HCT116 (cell line): ENCODE measurements at regions not wholly inside any gene's neighbourhood (a gene's known extent, or its start where the extent isn't known, plus 50 kb on each side); places are given as distances from the start of the nearest gene placed in this dataset.

Source experiments
- ATAC-seq: fragments of 200-7000 bp; cut with Tn5 transposase; 2 replicates; pipeline ENCODE4 v1.9.1; 2020; ENCODE audit warnings: mild to moderate bottlenecking, moderate library complexity
- BruUV-seq: library from RNA; stranded (reverse); fragments of 400-500 nt; replicated peaks from 2 replicates; lab custom pipeline; 2021; lab: Mats Ljungman, UMichigan
- CTCF ChIA-PET: fragments of 300-600 bp; sonication (Branson Sonifier 250); formaldehyde crosslinking; loops from one replicate; lab custom pipeline; 2021; ENCODE audit warnings: antibody characterized with exemption; lab: Charles Lee
- POLR2A ChIA-PET: fragments of 300-600, 350-600 bp; sonication (Branson Sonifier 250); formaldehyde crosslinking; loops from one replicate; lab custom pipeline; 2021; ENCODE audit warnings: antibody characterized with exemption; lab: Charles Lee
- RAD21 ChIA-PET, 2 experiments: fragments of 300-600 bp; sonication (Branson Sonifier 250); formaldehyde crosslinking; loops; one replicate each; lab custom pipeline; 2023; ENCODE audit warnings: low total read pairs in 2 of 2; ENCODE audit not compliant: uncharacterized antibody in 2 of 2, unreplicated experiment in 2 of 2, low non-redundant PET in 1 of 2; lab: Charles Lee
- DNase-seq: peaks from one replicate; pipeline ENCODE4 v3.0.0-alpha.2; 2010; ENCODE audit warnings: low read depth, low spot score
- H2AFZ ChIP-seq: fragments of 200-600 bp; shearing (Covaris generic), sonication (generic); 2 replicates; pipeline ENCODE4 v1.6.1; 2017; ENCODE audit warnings: low read depth, mixed run types, mixed read lengths, antibody characterized with exemption, low read length; ENCODE audit not compliant: poor library complexity, severe bottlenecking
- H3K27ac ChIP-seq: 2 replicates; pipeline ENCODE4 v1.5.1; 2012; ENCODE audit warnings: low read depth, low read length
- H3K27me3 ChIP-seq: fragments of 200-600 bp; sonication (generic); 2 replicates; pipeline ENCODE4 v1.6.1; 2016; ENCODE audit warnings: mixed run types, low read length, mixed read lengths; ENCODE audit not compliant: insufficient read depth
- H3K36me3 ChIP-seq, 2 experiments: fragments of 200-500 bp in 1 of 2; fragments of 200-600 bp in 1 of 2; sonication (Bioruptor generic) in 1 of 2; sonication (generic) in 1 of 2; 2 replicates each; pipeline versions ENCODE4 v1.5.1 to v1.6.1; 2014 to 2016; ENCODE audit warnings: low read length in 2 of 2, inconsistent platforms in 1 of 2, mixed read lengths in 1 of 2, mixed run types in 1 of 2; ENCODE audit not compliant: insufficient read depth in 2 of 2, control insufficient read depth in 1 of 2
- H3K4me1 ChIP-seq, 2 experiments: fragments of 200-600 bp in 1 of 2; sonication (generic) in 1 of 2; 2 replicates each; pipeline versions ENCODE4 v1.5.1 to v1.6.1; 2012 to 2017; ENCODE audit warnings: low read length in 2 of 2, inconsistent platforms in 1 of 2, mild to moderate bottlenecking in 1 of 2, mixed read lengths in 1 of 2, mixed run types in 1 of 2, moderate library complexity in 1 of 2; ENCODE audit not compliant: insufficient read depth in 2 of 2, control insufficient read depth in 1 of 2
- H3K4me2 ChIP-seq: fragments of 200-600 bp; sonication (generic); 2 replicates; pipeline ENCODE4 v1.6.1; 2017; ENCODE audit warnings: mixed run types, low read length, mixed read lengths
- H3K4me3 ChIP-seq, 2 experiments: fragments of 200-600 bp in 1 of 2; sonication (generic) in 1 of 2; replicated peaks in 1 of 2; 2 replicates each; pipeline ENCODE4 v1.5.1; 2011 to 2016; ENCODE audit warnings: low read length in 2 of 2, control low read depth in 1 of 2, low read depth in 1 of 2, mild to moderate bottlenecking in 1 of 2, mixed read lengths in 1 of 2, mixed run types in 1 of 2
- H3K79me2 ChIP-seq: fragments of 200-600 bp; sonication (generic); 2 replicates; pipeline ENCODE4 v1.6.1; 2017; ENCODE audit warnings: mild to moderate bottlenecking, mixed run types, low read length, moderate library complexity, mixed read lengths; ENCODE audit not compliant: insufficient read depth
- H3K9ac ChIP-seq: fragments of 200-600 bp; sonication (generic); 2 replicates; pipeline ENCODE4 v1.6.1; 2016; ENCODE audit warnings: low read length, mixed read lengths
- H3K9me2 ChIP-seq: fragments of 200-600 bp; sonication (generic), shearing (Covaris generic); 2 replicates; pipeline ENCODE4 v1.6.1; 2017; ENCODE audit warnings: mixed run types, mild to moderate bottlenecking, moderate library complexity; ENCODE audit not compliant: insufficient read depth
- H3K9me3 ChIP-seq, 2 experiments: fragments of 200-500 bp in 1 of 2; fragments of 200-600 bp in 1 of 2; sonication (Bioruptor generic) in 1 of 2; sonication (generic) in 1 of 2; 2 replicates each; pipeline ENCODE4 v1.6.1; 2014 to 2017; ENCODE audit warnings: low read length in 2 of 2, mixed read lengths in 2 of 2, inconsistent platforms in 1 of 2, low read depth in 1 of 2, mild to moderate bottlenecking in 1 of 2, mixed run types in 1 of 2, moderate library complexity in 1 of 2; ENCODE audit not compliant: control insufficient read depth in 1 of 2, insufficient read depth in 1 of 2
- H4K20me1 ChIP-seq: fragments of 200-600 bp; sonication (generic), shearing (Covaris generic); 2 replicates; pipeline ENCODE4 v1.6.1; 2017; ENCODE audit warnings: mixed run types, mild to moderate bottlenecking, moderate library complexity; ENCODE audit not compliant: insufficient read depth
- CBX3 ChIP-seq: IDR thresholded peaks from 2 replicates; pipeline ENCODE4 v1.6.1; 2012; ENCODE audit warnings: low read depth
- CEBPB ChIP-seq: IDR thresholded peaks from 2 replicates; pipeline ENCODE4 v1.6.1; 2012; ENCODE audit warnings: low read depth
- EGR1 ChIP-seq: IDR thresholded peaks from 2 replicates; pipeline ENCODE4 v1.6.1; 2012; ENCODE audit warnings: low read depth
- ELF1 ChIP-seq: IDR thresholded peaks from 2 replicates; pipeline ENCODE4 v1.6.1; 2012; ENCODE audit warnings: low read depth, borderline replicate concordance
- EZH2 ChIP-seq: fragments of 200-600 bp; sonication (generic); IDR thresholded peaks from 2 replicates; pipeline ENCODE4 v1.6.1; 2017; ENCODE audit warnings: antibody characterized with exemption, mixed run types
- EZH2phosphoT487 ChIP-seq: fragments of 200-600 bp; IDR thresholded peaks from 2 replicates; pipeline ENCODE4 v1.6.1; 2018; ENCODE audit warnings: antibody characterized with exemption, borderline replicate concordance
- JUND ChIP-seq: IDR thresholded peaks from 2 replicates; pipeline ENCODE4 v1.6.1; 2012
- POLR2A ChIP-seq: IDR thresholded peaks from 2 replicates; pipeline ENCODE4 v1.7.0; 2011; ENCODE audit warnings: borderline replicate concordance; ENCODE audit not compliant: insufficient read depth, insufficient read length; ENCODE audit errors: extremely low read depth
- POLR2AphosphoS5 ChIP-seq: IDR thresholded peaks from 2 replicates; pipeline ENCODE4 v1.6.1; 2011; ENCODE audit warnings: mild to moderate bottlenecking, low read depth, low read length, moderate library complexity
- RAD21 ChIP-seq: IDR thresholded peaks from 2 replicates; pipeline ENCODE4 v1.6.1; 2012; ENCODE audit warnings: low read depth, mild to moderate bottlenecking
- SIN3A ChIP-seq: IDR thresholded peaks from 2 replicates; pipeline ENCODE4 v1.6.1; 2012; ENCODE audit warnings: low read depth
- SRF ChIP-seq: IDR thresholded peaks from 2 replicates; pipeline ENCODE4 v1.6.1; 2012; ENCODE audit warnings: low read depth
- TCF7L2 ChIP-seq: IDR thresholded peaks from 2 replicates; pipeline ENCODE4 v1.7.0; 2011; ENCODE audit warnings: borderline replicate concordance, inconsistent platforms; ENCODE audit not compliant: insufficient read depth, insufficient read length; ENCODE audit errors: extremely low read depth
- YY1 ChIP-seq: IDR thresholded peaks from 2 replicates; pipeline ENCODE4 v1.6.1; 2011; ENCODE audit warnings: low read length, low read depth, moderate library complexity, mild to moderate bottlenecking; ENCODE audit not compliant: insufficient replicate concordance; ENCODE audit errors: extremely low read depth
- ZFX ChIP-seq: fragments of 450-650 bp; IDR thresholded peaks from 2 replicates; pipeline ENCODE4 v1.6.1; 2017
- ZNF274 ChIP-seq: fragments of 200-500 bp; sonication (Bioruptor generic); IDR thresholded peaks from 2 replicates; pipeline ENCODE4 v1.6.1; 2014; ENCODE audit warnings: mild to moderate bottlenecking, low read depth, low read length, inconsistent platforms
- intact Hi-C: fragments of 100-400 bp; cut with micrococcal nuclease; formaldehyde crosslinking; loops from 2 replicates; pipeline ENCODE4 v1.10.0; 2022
- TF ChIP-seq, protein P1 (sequence below): IDR thresholded peaks from 2 replicates; pipeline ENCODE4 v1.6.1; 2012
- TF ChIP-seq, protein P2 (sequence below): IDR thresholded peaks from 2 replicates; pipeline ENCODE4 v1.6.1; 2011; ENCODE audit warnings: mild to moderate bottlenecking, low read length, moderate library complexity; ENCODE audit not compliant: insufficient replicate concordance; ENCODE audit errors: extremely low read depth
- TF ChIP-seq, protein P3 (sequence below): IDR thresholded peaks from 2 replicates; pipeline ENCODE4 v1.6.1; 2012

DNA sequence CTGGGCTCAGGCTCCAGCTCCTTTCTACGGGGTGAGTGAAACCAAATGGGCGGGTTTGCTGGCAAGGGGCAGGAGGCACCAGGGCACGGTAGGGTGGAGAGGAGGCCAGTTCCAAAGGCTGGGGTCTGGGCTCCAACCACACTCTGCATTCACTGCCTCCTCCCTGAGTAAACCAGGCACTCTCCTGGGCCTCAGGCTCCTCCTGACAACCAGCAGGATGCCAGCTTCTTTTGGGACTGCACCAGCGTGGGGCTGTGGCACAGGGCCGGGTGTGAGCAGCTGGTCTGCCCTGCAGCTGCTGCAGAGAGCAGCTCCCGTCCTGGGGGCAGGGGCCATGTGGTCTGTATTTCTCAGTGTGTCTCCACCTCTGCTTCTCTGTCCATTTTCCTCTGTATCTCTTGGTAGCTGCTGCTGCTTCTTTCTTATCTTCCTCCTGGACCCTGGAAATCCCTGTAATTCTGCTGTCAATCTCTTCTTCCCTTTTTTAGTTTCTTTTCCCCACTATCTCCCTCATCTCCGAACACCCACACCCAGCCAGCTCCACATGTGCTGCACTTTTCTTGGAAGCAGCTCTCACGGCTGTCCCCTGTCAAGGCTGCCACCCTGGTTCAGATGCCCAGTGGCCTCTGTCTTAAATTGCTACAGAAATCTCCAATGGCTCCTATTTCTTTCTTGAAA is 54.9 kb upstream of the TBC1D21 start:
- Histone ChIP-seq H4K20me1 (no peaks in the 10 kb centered on the region), H3K27me3 (peaks cover 36% of the 10 kb centered on the region; the same call in 1 of the 2 replicates)
- RAD21 ChIA-PET, result no interaction called here
- intact Hi-C loops, result no loop called here
- TF ChIP-seq ELF1 (no peak), SRF (no peak), EZH2phosphoT487 (no peak), JUND (no peak), EGR1 (no peak), CBX3 (no peak), EZH2 (no peak), ZFX (no peak), POLR2A (no peak), ZNF274 (no peak), TCF7L2 (no peak), CEBPB (no peak), POLR2AphosphoS5 (no peak), RAD21 (no peak), SIN3A (no peak), YY1 (no peak)
- TF ChIP-seq, protein P1, sequence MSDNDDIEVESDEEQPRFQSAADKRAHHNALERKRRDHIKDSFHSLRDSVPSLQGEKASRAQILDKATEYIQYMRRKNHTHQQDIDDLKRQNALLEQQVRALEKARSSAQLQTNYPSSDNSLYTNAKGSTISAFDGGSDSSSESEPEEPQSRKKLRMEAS, result no peak
- TF ChIP-seq, protein P2, sequence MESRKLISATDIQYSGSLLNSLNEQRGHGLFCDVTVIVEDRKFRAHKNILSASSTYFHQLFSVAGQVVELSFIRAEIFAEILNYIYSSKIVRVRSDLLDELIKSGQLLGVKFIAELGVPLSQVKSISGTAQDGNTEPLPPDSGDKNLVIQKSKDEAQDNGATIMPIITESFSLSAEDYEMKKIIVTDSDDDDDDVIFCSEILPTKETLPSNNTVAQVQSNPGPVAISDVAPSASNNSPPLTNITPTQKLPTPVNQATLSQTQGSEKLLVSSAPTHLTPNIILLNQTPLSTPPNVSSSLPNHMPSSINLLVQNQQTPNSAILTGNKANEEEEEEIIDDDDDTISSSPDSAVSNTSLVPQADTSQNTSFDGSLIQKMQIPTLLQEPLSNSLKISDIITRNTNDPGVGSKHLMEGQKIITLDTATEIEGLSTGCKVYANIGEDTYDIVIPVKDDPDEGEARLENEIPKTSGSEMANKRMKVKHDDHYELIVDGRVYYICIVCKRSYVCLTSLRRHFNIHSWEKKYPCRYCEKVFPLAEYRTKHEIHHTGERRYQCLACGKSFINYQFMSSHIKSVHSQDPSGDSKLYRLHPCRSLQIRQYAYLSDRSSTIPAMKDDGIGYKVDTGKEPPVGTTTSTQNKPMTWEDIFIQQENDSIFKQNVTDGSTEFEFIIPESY, result no peak
- TF ChIP-seq, protein P3, sequence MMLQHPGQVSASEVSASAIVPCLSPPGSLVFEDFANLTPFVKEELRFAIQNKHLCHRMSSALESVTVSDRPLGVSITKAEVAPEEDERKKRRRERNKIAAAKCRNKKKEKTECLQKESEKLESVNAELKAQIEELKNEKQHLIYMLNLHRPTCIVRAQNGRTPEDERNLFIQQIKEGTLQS, result no peak
- TF ChIP-seq, all 23 proteins: peak for 0
- Histone ChIP-seq H2AFZ (no peak overlapping the region), H3K4me1 (no peaks in the 10 kb centered on the region), H3K27ac (no peak overlapping the region), H3K9me3 (no peaks in the 10 kb centered on the region), H3K9me2 (no peaks in the 10 kb centered on the region), H3K4me2 (no peak overlapping the region), H3K4me3 (no peak overlapping the region), H3K79me2 (no peaks in the 10 kb centered on the region), H3K9ac (no peak overlapping the region), H3K36me3 (no peaks in the 10 kb centered on the region)
- ChIA-PET POLR2A (no interaction called here), CTCF (no interaction called here)
- DNase-seq (no peak), ATAC-seq (no peak)
- no TSS peak for BruUV-seq
